ENCODE measurements at regions not wholly inside any gene's neighbourhood (a gene's known extent, or its start where the extent isn't known, plus 50 kb on each side); places are given as distances from the start of the nearest gene placed in this dataset.

DNA sequence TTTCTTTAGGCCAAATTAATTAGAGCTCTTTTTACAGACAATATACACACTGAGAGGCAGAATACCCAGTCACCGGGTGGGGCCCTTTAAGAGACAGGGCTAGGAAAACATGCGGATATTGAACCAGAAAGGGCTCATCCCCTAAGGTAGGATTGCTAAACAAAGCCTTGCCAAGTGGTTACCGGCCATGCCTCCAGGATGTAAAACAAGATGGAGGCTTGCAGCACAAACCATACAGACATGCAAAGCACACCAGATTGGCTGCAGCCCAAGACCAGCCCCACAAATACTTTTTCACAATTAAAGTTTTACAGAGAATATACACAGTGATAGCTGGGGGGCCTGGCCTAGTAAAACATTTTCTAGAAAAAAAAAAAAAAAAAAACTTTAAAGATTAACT, 210.0 kb downstream of the KLHL4 start:
- no peak for DNase-seq

DNA sequence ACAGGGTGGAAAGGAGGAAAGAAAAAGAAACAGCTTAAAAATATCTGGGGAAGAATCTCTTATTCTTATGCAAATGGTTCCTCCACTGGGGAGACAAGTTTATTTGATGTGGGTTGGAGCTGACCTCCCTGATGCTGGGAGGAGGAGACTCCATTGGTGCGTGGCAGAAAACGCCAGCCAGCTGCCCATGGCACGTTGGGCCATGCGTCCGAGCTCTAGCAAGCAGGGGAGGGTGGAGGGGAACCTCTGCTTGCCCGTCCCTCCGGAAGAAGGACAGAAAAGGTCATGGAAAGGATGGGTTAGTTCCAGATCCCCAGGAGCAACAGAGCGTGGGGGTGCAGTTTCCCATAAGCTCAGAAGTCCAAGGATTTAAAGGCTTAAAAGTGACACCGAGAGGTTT, 210.4 kb downstream of the KLHL4 start:
- DNase-seq = no peak

GRCh38 chrX:87728459-87728858, 210.9 kb downstream of the KLHL4 start:
- no peak for DNase-seq

GRCh38 chrX:87732133-87732532, 214.5 kb downstream of the KLHL4 start:
- no peak for DNase-seq

DNA sequence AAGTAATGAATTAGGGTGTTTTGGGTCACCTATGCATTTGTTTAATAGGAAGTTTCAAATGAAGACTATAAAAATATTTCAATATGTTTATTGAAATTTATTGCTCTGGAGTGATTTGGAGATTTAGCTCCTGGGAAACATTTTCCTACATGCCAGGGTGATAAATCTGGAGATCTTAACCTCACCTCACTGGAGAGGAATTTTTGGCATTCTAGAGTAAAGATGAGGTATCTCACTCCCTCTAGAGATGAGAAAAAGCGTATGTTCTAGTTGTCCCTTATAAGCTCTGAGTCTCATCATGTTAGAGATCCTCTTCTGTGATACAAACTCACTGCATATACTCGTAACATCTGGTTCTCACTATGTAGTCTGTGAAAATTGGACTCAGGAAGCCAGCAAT, 219.0 kb downstream of the KLHL4 start:
- DNase-seq = no peak

GRCh38 chrX:87744391-87744790, 226.8 kb downstream of the KLHL4 start:
- DNase-seq = no peak

GRCh38 chrX:87755493-87755892, 237.9 kb downstream of the KLHL4 start:
- DNase-seq = no peak

GRCh38 chrX:87788976-87789375, 271.4 kb downstream of the KLHL4 start:
- no peak for DNase-seq

DNA sequence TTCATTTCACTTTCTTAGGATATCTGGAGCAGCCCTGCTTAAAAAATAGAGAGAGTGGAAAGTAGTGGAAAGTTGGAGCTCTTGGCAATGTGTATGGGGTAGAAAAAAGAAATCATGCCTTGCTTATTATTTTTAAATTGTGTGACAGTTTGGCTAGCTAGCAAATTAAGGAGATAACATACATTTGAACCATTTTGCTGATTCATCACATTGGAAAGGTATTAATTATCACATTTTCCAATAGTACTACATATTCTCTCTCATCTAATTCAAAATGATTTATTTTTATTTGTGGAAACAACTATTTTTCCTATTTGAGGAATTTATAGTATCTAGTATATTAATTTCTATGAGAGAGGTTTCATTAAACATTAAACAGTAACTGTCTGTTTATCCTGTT, 280.4 kb downstream of the KLHL4 start:
- DNase-seq = no peak

- DNase-seq = no peak
Measured at GRCh38 chrX:87805829-87806490, 288.4 kb downstream of the KLHL4 start.

DNA sequence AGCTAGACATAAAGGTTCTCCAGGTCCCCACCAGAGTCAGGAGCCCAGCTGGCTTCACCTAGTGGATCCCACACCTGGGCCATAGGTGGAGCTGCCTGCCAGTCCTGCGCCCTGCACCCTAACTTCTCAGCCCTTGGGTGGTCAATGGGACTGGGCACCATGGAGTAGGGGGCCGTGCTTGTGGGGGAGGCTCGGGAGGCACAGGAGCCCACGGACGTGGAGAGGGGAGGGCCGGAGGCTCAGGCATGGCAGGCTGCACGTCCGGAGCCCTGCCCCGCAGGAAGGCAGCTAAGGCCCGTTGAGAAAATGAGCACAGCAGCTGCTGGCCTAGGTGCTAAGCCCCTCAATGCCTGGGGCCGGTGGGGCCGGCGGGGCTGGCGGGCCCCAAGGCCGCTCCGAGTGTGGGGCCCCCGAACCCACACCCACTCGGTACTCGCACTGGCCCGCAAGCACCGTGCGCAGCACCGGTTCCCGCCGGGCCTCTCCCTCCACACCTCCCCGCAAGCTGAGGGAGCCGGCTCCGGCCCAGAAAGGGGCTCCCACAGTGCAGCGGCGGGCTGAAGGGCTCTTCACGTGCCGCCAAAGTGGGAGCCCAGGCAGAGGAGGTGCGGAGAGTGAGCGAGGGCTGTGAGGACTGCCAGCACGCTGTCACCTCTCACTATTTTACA, 291.1 kb downstream of the KLHL4 start:
- DNase-seq = no peak

DNA sequence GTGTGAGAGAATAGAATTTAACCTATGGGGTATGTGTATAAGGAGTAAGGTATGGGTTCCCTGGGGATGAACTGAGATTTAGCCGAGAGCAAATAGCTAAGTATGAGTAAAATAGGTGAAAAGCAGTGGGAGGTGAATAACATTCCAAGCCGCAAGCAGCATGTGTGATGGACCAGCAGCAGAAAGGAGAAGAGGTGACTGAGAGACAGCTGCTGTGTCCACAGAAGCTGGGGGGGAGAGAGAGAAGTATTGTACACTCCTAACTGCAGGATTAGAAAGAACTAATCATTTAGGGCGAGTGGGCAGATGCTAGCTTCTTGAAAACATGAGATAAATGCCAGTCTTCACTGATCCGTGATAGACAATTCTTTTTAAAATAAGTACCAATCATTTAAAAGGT, 296.0 kb downstream of the KLHL4 start:
- no peak for DNase-seq

DNA sequence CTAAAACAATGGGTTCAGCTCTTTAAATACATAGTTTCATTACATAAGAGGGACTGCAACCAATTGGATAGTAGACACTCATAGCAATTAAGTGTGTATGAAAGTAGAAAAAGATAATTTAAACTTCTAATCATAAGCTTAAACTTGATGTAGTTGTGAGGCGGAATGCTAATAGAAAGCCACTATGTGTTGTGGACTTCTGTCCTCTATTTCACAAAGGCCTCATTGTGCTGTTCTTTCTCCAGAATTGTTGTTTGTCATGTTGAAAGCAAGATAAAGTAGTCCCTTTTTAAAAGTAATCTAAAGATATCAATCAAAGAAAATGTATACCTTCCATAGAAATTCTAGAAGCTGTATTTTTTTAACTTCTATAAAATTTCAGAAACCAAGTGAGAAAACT, 329.4 kb downstream of the KLHL4 start:
- no peak for DNase-seq

DNA sequence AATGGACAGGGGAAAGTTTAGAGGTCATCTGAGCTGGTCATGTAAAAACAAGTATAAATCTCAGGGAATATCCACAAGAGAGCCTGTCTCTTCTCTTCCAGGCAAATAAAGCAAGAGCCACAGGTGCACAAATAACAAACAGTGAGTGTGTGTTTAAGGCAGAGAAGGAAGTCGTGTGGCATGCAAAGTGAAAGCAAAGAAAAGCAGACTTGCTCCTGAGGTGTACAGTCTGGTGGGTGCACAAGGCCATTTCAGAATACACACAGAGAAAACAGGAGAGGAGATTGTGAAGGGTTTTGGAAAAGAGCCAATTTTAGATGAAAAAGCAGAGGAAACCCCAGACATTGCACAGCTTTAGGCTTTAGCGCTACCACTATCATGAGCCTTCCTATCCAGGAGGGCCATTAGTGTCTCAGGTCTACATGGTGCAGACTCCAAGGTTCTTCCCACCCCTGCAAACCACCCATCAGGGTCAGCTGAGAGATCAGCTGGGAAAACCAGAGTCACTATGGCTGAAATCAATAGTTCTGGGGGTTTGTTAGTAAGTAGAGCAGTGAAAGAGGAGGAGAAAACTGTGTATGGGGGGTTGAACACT, 355.8 kb downstream of the KLHL4 start:
- no peak for DNase-seq

DNA sequence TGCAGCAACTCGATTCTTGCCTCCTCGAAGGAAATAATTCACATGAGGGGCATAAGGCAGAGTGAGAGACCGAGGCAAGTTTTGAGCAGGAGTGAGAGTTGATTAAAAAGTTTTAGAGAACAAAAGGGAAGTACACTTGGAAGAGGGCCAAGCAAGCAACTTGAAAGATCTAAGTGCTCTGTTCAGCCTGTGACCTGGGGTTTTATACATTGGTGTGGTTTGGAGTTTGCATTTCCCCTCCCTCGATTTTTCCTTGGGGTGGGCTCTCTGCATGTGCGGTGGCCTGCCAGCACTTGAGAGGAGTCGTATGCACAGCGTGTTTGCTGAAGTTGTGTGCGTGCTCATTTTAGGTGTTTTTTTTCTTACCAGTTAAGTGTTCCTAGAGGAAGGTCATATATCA, 356.4 kb downstream of the KLHL4 start:
- no peak for DNase-seq

GRCh38 chrX:87878926-87879325, 361.3 kb downstream of the KLHL4 start:
- DNase-seq = no peak

GRCh38 chrX:87890437-87890836, 372.8 kb downstream of the KLHL4 start:
- no peak for DNase-seq

- DNase-seq = no peak
Measured at GRCh38 chrX:87895421-87895820, 377.8 kb downstream of the KLHL4 start.

DNA sequence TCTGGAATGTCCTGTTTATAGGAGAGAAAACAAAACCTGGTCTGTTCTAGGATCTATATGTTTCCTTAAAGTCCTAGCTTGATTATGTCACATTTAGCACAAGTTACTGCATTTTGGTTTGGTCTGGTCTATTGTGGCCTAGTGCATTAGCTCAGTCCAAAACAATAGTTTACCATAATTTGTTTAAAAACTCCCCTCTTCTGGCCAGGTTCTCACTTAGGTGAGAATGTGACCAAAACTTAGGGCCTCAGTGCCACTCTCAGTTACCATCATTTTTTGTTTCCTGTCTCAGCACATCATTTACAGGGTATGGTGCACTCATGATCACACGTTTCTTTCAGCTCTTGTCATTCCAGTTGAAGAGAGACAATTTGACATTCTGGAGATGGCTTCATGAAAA, 378.5 kb downstream of the KLHL4 start:
- no peak for DNase-seq

GRCh38 chrX:87900320-87900908, 382.8 kb downstream of the KLHL4 start:
- no peak for DNase-seq

GRCh38 chrX:87901060-87901459, 383.5 kb downstream of the KLHL4 start:
- DNase-seq = no peak

GRCh38 chrX:87914726-87915125, 397.1 kb downstream of the KLHL4 start:
- DNase-seq = no peak

DNA sequence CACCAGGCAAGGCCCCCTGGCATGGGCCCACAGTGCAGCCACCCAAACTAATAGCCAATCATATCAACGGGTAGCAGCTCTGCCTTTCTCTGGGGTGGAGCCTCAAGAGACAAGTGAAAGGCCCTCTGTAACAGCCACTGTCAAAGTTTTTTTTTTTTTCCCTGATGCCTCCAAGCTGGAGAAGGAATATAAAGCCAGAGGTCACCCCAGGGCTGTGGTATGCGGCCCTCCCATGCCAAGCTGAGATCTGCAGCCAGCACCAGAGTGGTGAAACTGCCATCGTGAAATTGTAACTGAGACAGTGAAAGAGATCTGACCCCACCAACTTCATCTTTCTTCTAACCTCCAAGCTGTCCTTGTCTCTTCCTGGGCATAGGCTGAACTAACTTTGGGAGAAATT, 407.0 kb downstream of the KLHL4 start:
- no peak for DNase-seq

GRCh38 chrX:87941841-87942240, 424.2 kb downstream of the KLHL4 start:
- no peak for DNase-seq

Measured in MV-4-11 (cell line).